ENCODE measurements at regions not wholly inside any gene's neighbourhood (a gene's known extent, or its start where the extent isn't known, plus 50 kb on each side); places are given as distances from the start of the nearest gene placed in this dataset.
A peak's percentile ranks its signal among the peaks of the same experiment; 100 is the strongest.

DNA sequence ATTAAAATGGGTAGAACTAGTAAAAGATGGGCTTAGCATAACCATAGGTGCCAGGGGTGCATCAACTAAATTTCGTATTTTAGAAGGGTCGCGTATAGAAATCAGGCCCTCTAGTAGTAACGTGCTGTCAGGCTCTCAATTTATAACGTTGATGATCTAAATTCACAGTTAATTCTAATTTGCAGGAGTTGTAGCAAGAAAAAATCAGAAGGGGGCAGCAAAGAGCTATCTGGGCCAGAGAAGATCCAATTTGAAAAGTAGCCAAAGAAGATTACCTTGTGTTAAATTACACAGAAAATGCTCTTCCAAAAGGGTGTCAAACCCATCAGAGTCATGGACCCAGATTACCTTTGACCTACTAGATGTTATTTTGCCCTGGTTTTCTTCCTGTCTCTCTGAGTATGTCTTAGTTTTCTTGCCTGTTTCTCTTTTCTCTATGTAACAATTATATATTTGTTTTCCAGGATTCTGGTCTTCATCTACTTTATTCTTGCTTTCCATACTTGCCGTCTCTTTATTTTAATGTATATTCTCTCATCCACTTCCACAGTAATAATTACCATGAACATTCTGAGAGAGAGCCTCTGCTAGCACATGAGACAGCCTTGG is 1030.9 kb downstream of the AMY1C start:
- Histone ChIP-seq H2AFZ (ENCODE audit: insufficient read depth, low read length, poor library complexity) (no peak overlapping the region), H3K23ac (ENCODE audit: low read length) (no peak overlapping the region), H3K79me2 (ENCODE audit: control insufficient read depth, insufficient read depth, low read length, poor library complexity) (no peaks in the 10 kb centered on the region), H4K91ac (ENCODE audit: low read depth, low read length) (no peak overlapping the region), H2BK5ac (ENCODE audit: low read depth, low read length, poor library complexity) (no peak overlapping the region), H3K79me1 (ENCODE audit: low read length) (no peaks in the 10 kb centered on the region), H3K4me3 (ENCODE audit: low read depth, low read length) (no peak overlapping the region), H3K4me2 (ENCODE audit: low read length) (no peak overlapping the region), H3K18ac (ENCODE audit: low read length) (no peak overlapping the region), H2BK12ac (ENCODE audit: low read length) (no peak overlapping the region), H3K27me3 (ENCODE audit: insufficient read depth, low read length) (no peaks in the 10 kb centered on the region), H2AK5ac (ENCODE audit: low read length) (no peak overlapping the region), H3K9ac (ENCODE audit: low read length) (no peak overlapping the region), H3K4ac (ENCODE audit: low read depth, low read length) (no peak overlapping the region), H4K8ac (ENCODE audit: low read depth, low read length) (no peak overlapping the region), H2BK120ac (ENCODE audit: insufficient read depth, low read length, poor library complexity) (no peak overlapping the region), H3K36me3 (ENCODE audit: control insufficient read depth in 1 of 2, insufficient read depth in 2 of 2, low read length in 2 of 2) (no peaks in the 10 kb centered on the region), H3K14ac (ENCODE audit: low read length) (no peak overlapping the region), H3K9me3 (ENCODE audit: insufficient read depth, low read depth, low read length) (no peaks in the 10 kb centered on the region), H4K12ac (ENCODE audit: low read depth, low read length) (no peak overlapping the region), H3K27ac (ENCODE audit: low read depth, low read length) (no peak overlapping the region), H3K4me1 (ENCODE audit: control insufficient read depth in 1 of 2, insufficient read depth in 2 of 2, low read length in 2 of 2) (no peaks in the 10 kb centered on the region)
- DNase-seq: peak in 1 of 2 donors; percentile 57
- WGBS (ENCODE audit: extremely low coverage, insufficient coverage, insufficient read length): no CpG with 5 or more reads among the region's 6 CpGs

DNA sequence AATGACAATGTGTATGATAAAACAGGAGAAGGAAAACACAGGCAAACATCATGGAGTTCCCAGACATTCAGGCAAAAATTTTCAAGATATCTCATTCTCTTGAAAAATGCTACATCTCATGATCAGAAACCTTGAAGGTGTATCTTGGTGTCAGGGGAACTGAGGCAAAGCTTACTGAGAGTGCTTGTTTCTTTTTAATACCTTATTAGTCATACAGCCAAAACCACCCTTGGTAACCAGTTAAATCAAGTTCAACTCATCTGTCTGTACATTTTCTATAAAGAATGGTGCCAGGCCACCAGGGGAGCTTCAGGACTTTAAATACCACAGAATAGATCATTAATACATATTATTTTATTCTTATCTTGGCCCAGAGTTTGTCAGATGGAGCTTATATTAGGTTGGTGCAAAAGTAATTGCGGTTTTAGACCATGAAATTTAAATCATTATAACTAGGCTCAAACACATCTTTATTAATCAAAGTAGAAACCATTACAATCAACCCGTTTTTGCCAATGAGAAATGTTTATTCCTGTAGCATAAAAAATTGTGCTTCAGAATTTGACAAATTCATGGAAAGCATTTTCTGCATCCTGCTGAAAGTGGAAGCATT is 1036.0 kb downstream of the AMY1C start:
- H3K4me1 ChIP-seq (ENCODE audit: control insufficient read depth in 1 of 2, insufficient read depth in 2 of 2, low read length in 2 of 2): no peaks in the 10 kb centered on the region
- no peak overlapping the region for H4K91ac ChIP-seq (ENCODE audit: low read depth, low read length)
- no peak overlapping the region for H3K27ac ChIP-seq (ENCODE audit: low read depth, low read length)
- WGBS (ENCODE audit: extremely low coverage, insufficient coverage, insufficient read length): no CpG with 5 or more reads among the region's 2 CpGs
- no peaks in the 10 kb centered on the region for H3K79me2 ChIP-seq (ENCODE audit: control insufficient read depth, insufficient read depth, low read length, poor library complexity)
- H2BK12ac ChIP-seq (ENCODE audit: low read length): no peak overlapping the region
- H3K4me2 ChIP-seq (ENCODE audit: low read length): no peak overlapping the region
- H3K23ac ChIP-seq (ENCODE audit: low read length): no peak overlapping the region
- no peaks in the 10 kb centered on the region for H3K79me1 ChIP-seq (ENCODE audit: low read length)
- no peak overlapping the region for H3K9ac ChIP-seq (ENCODE audit: low read length)
- H3K9me3 ChIP-seq (ENCODE audit: insufficient read depth, low read depth, low read length): no peaks in the 10 kb centered on the region
- no peak overlapping the region for H2BK5ac ChIP-seq (ENCODE audit: low read depth, low read length, poor library complexity)
- no peak overlapping the region for H3K4me3 ChIP-seq (ENCODE audit: low read depth, low read length)
- no peak overlapping the region for H3K4ac ChIP-seq (ENCODE audit: low read depth, low read length)
- H3K36me3 ChIP-seq (ENCODE audit: control insufficient read depth in 1 of 2, insufficient read depth in 2 of 2, low read length in 2 of 2): no peaks in the 10 kb centered on the region
- no peak overlapping the region for H4K12ac ChIP-seq (ENCODE audit: low read depth, low read length)
- no peak overlapping the region for H3K14ac ChIP-seq (ENCODE audit: low read length)
- H2AFZ ChIP-seq (ENCODE audit: insufficient read depth, low read length, poor library complexity): no peak overlapping the region
- no peak overlapping the region for H3K18ac ChIP-seq (ENCODE audit: low read length)
- no peak for DNase-seq
- no peak overlapping the region for H4K8ac ChIP-seq (ENCODE audit: low read depth, low read length)
- H2AK5ac ChIP-seq (ENCODE audit: low read length): no peak overlapping the region
- H2BK120ac ChIP-seq (ENCODE audit: insufficient read depth, low read length, poor library complexity): no peak overlapping the region
- no peaks in the 10 kb centered on the region for H3K27me3 ChIP-seq (ENCODE audit: insufficient read depth, low read length)

DNA sequence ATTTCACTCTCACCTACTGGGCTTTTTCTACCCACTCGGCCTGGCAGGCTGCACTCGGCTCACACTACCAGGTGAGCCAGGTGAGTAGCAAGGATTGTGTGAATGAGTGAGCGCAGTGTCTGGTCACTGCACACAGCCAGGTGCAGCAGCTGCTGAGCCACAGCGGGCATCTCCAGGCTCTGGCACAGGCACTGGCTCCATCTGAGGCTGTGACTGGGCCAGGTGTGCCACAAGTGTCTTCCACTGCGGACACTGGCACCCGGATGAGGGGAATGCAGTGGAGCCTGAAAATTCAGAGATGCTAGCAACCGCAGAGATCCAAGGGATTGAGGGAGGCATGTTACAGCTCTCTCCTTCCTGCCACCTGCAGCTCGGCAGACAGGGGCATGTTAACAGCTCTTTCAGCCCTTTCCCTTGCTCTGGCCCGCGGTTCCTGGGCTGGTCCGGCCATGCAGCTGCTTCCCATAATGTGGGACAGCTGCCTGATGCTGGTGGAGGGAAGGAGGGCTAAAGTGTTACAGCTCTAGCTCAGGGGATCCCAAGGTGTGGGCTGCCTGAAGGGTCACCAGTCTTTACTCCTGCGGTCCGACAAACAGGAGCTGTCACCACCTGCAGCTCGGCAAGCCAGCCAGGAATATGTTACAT is 1038.3 kb downstream of the AMY1C start:
- Histone ChIP-seq H3K9me3 (ENCODE audit: insufficient read depth, low read depth, low read length) (no peaks in the 10 kb centered on the region), H2AK5ac (ENCODE audit: low read length) (no peak overlapping the region), H3K27ac (ENCODE audit: low read depth, low read length) (no peak overlapping the region), H4K12ac (ENCODE audit: low read depth, low read length) (no peak overlapping the region), H3K18ac (ENCODE audit: low read length) (no peak overlapping the region), H2BK5ac (ENCODE audit: low read depth, low read length, poor library complexity) (no peak overlapping the region), H2AFZ (ENCODE audit: insufficient read depth, low read length, poor library complexity) (no peak overlapping the region), H3K36me3 (ENCODE audit: control insufficient read depth in 1 of 2, insufficient read depth in 2 of 2, low read length in 2 of 2) (no peaks in the 10 kb centered on the region), H3K4me1 (ENCODE audit: control insufficient read depth in 1 of 2, insufficient read depth in 2 of 2, low read length in 2 of 2) (no peaks in the 10 kb centered on the region), H3K4me3 (ENCODE audit: low read depth, low read length) (no peak overlapping the region), H3K14ac (ENCODE audit: low read length) (no peak overlapping the region), H4K91ac (ENCODE audit: low read depth, low read length) (no peak overlapping the region), H3K4me2 (ENCODE audit: low read length) (no peak overlapping the region), H3K79me2 (ENCODE audit: control insufficient read depth, insufficient read depth, low read length, poor library complexity) (no peaks in the 10 kb centered on the region), H3K9ac (ENCODE audit: low read length) (no peak overlapping the region), H3K79me1 (ENCODE audit: low read length) (no peaks in the 10 kb centered on the region), H3K23ac (ENCODE audit: low read length) (no peak overlapping the region), H2BK120ac (ENCODE audit: insufficient read depth, low read length, poor library complexity) (no peak overlapping the region), H2BK12ac (ENCODE audit: low read length) (no peak overlapping the region), H3K4ac (ENCODE audit: low read depth, low read length) (no peak overlapping the region), H4K8ac (ENCODE audit: low read depth, low read length) (no peak overlapping the region), H3K27me3 (ENCODE audit: insufficient read depth, low read length) (no peaks in the 10 kb centered on the region)
- DNase-seq: no peak
- no CpG with 5 or more reads among the region's 14 CpGs for WGBS (ENCODE audit: extremely low coverage, insufficient coverage, insufficient read length)

DNA sequence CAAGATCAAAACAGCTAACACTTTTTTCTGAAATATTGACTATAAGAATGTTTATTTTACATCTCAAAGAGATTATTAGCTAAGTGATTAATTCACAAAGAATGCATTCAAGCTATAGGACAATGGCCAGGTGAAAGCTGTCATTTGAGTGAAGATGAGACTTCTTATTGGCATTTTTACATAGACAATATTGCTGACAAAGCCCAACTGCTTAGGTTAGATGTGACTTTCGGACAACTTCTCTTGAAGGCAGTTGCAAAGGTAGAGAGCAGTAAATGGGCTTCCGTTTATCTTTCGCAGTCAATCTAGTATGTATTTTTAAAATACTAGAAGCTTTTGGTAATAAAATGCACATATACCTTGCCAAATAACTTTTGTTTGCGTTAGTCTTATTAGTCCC is 1041.3 kb downstream of the AMY1C start:
- H3K36me3 ChIP-seq (ENCODE audit: control insufficient read depth in 1 of 2, insufficient read depth in 2 of 2, low read length in 2 of 2): no peaks in the 10 kb centered on the region
- no peak overlapping the region for H2BK120ac ChIP-seq (ENCODE audit: insufficient read depth, low read length, poor library complexity)
- H3K4me3 ChIP-seq (ENCODE audit: low read depth, low read length): no peak overlapping the region
- no peaks in the 10 kb centered on the region for H3K79me1 ChIP-seq (ENCODE audit: low read length)
- H3K18ac ChIP-seq (ENCODE audit: low read length): no peak overlapping the region
- H3K23ac ChIP-seq (ENCODE audit: low read length): no peak overlapping the region
- H4K8ac ChIP-seq (ENCODE audit: low read depth, low read length): no peak overlapping the region
- H3K4me2 ChIP-seq (ENCODE audit: low read length): no peak overlapping the region
- H4K91ac ChIP-seq (ENCODE audit: low read depth, low read length): no peak overlapping the region
- no peak overlapping the region for H3K27ac ChIP-seq (ENCODE audit: low read depth, low read length)
- no peak overlapping the region for H3K4ac ChIP-seq (ENCODE audit: low read depth, low read length)
- H3K4me1 ChIP-seq (ENCODE audit: control insufficient read depth in 1 of 2, insufficient read depth in 2 of 2, low read length in 2 of 2): no peaks in the 10 kb centered on the region
- no peak overlapping the region for H2BK5ac ChIP-seq (ENCODE audit: low read depth, low read length, poor library complexity)
- no peak overlapping the region for H2AFZ ChIP-seq (ENCODE audit: insufficient read depth, low read length, poor library complexity)
- no peaks in the 10 kb centered on the region for H3K9me3 ChIP-seq (ENCODE audit: insufficient read depth, low read depth, low read length)
- no peak overlapping the region for H2BK12ac ChIP-seq (ENCODE audit: low read length)
- H3K14ac ChIP-seq (ENCODE audit: low read length): no peak overlapping the region
- no peak overlapping the region for H3K9ac ChIP-seq (ENCODE audit: low read length)
- H3K79me2 ChIP-seq (ENCODE audit: control insufficient read depth, insufficient read depth, low read length, poor library complexity): no peaks in the 10 kb centered on the region
- no peaks in the 10 kb centered on the region for H3K27me3 ChIP-seq (ENCODE audit: insufficient read depth, low read length)
- no CpG with 5 or more reads among the region's 4 CpGs for WGBS (ENCODE audit: extremely low coverage, insufficient coverage, insufficient read length)
- DNase-seq: no peak
- no peak overlapping the region for H2AK5ac ChIP-seq (ENCODE audit: low read length)
- H4K12ac ChIP-seq (ENCODE audit: low read depth, low read length): no peak overlapping the region

All from trophoblast cell (in vitro differentiated cells and primary cell).